ENCODE measurements at regions not wholly inside any gene's neighbourhood (a gene's known extent, or its start where the extent isn't known, plus 50 kb on each side); places are given as distances from the start of the nearest gene placed in this dataset.

DNA sequence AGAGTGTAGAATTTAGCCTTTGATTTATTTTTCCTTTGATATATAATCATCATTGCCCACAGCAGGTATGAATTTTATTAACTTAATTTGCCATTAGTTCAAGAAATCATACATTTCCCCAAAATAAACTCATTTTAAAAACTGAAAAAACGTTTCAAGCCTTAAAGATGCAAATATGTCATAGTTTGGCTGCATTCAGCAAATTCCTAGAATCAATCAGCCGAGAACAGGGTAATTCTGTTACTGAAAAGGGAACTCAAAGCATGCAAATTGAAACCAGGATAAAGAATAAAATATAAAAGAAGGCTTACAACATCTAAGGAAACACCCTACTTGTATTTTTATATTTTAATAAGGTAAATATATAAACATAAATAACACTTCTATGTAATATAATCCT is 233.8 kb upstream of the PRKCQ start:
- no peak for TF ChIP-seq YY1 (IDR thresholded peaks at IDR 0.05; ENCODE audit: insufficient read depth, insufficient read length)
- TF ChIP-seq ZNF274 (IDR thresholded peaks at IDR 0.05; ENCODE audit: low read depth, low read length), result no peak
- TF ChIP-seq SUZ12 (IDR thresholded peaks at IDR 0.05; ENCODE audit: extremely low read depth, insufficient read depth, insufficient read length), result no peak

Measured in NT2/D1 (cell line).